Neural crest cell (in vitro differentiated cells): ENCODE measurements at regions not wholly inside any gene's neighbourhood (a gene's known extent, or its start where the extent isn't known, plus 50 kb on each side); places are given as distances from the start of the nearest gene placed in this dataset.
A peak's percentile ranks its signal among the peaks of the same experiment; 100 is the strongest.

Experiments
- DNase-seq: peaks from one replicate; pipeline ENCODE4 v3.0.0; 2021; ENCODE audit warnings: low read depth, mixed read lengths, low spot score
- H3K27ac Mint-ChIP-seq: one replicate; pipeline ENCODE4 v1.8.0; 2021; ENCODE audit warnings: mild to moderate bottlenecking, mixed read lengths; ENCODE audit not compliant: unreplicated experiment
- H3K27me3 Mint-ChIP-seq: 2 replicates; pipeline ENCODE4 v1.8.0; 2021; ENCODE audit warnings: low read depth, mild to moderate bottlenecking, mixed read lengths
- H3K36me3 Mint-ChIP-seq: 2 replicates; pipeline ENCODE4 v1.8.0; 2021; ENCODE audit warnings: low read depth, mild to moderate bottlenecking, mixed read lengths
- H3K4me1 Mint-ChIP-seq: 2 replicates; pipeline ENCODE4 v1.8.0; 2021; ENCODE audit warnings: mixed read lengths
- H3K4me3 Mint-ChIP-seq: one replicate; pipeline ENCODE4 v1.8.0; 2021; ENCODE audit warnings: mild to moderate bottlenecking, mixed read lengths
- H3K9me3 Mint-ChIP-seq: 2 replicates; pipeline ENCODE4 v1.8.0; 2021; ENCODE audit warnings: mixed read lengths
- CTCF ChIP-seq: fragments of 200-600 bp; sonication (generic); conservative IDR thresholded peaks from 2 replicates; pipeline ENCODE4 v1.5.0; 2021; ENCODE audit warnings: antibody characterized with exemption, mild to moderate bottlenecking

DNA sequence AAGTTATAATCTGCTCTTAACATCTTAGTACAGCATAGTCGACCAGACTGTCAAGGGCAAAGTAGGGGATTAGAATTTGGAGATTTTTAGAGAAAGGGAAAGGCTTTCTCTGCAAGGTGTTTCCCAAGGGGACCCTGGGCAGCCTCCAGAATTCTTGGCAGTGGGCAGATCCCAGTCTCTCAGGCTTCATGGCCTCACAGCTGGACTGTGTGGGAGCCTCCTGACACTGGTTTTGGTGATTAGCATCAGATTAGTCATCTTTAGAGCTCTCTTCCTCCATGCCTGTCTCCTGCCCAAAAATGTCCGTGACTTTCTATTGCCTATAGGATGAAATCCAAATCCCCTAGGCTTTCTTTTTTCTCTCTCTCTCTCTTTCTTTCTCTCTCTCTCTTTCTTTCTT, 370.7 kb downstream of the ZSWIM6 start:
- Mint-ChIP-seq H3K4me3 (no peak overlapping the region), H3K27me3 (no peaks in the 10 kb centered on the region), H3K4me1 (peaks cover 34% of the 10 kb centered on the region), H3K9me3 (no peaks in the 10 kb centered on the region), H3K36me3 (no peaks in the 10 kb centered on the region), H3K27ac (no peak overlapping the region)
- no peak for TF ChIP-seq CTCF
- DNase-seq: no peak

GRCh38 chr5:61704289-61704688, 372.2 kb downstream of the ZSWIM6 start:
- DNase-seq: no peak
- Mint-ChIP-seq H3K4me1 (peaks cover 19% of the 10 kb centered on the region), H3K36me3 (no peaks in the 10 kb centered on the region), H3K27me3 (no peaks in the 10 kb centered on the region), H3K27ac (no peak overlapping the region), H3K4me3 (no peak overlapping the region), H3K9me3 (no peaks in the 10 kb centered on the region)
- no peak for TF ChIP-seq CTCF

DNA sequence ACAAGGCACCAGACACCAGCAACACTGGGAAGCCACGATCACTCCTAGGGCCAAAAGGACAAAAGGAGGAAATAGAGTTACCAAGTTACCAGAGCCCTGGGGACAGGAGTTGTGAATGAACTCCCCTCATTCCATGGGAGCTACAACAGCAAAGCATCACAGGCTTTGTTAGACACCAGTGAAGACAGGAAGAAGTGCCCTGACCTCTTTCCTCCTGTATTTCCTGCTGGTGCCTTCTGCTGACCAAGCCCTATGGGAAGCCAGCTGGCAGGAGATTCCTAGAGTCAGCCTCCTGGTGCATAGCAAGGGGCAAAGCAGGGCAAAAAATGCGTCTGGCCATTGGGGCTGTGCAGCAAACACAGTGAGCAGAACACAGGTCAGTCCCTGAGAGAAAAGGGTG, 374.7 kb downstream of the ZSWIM6 start:
- no peak for TF ChIP-seq CTCF
- H3K27me3 Mint-ChIP-seq: peaks cover 2% of the 10 kb centered on the region
- peaks cover 18% of the 10 kb centered on the region for H3K4me1 Mint-ChIP-seq
- H3K4me3 Mint-ChIP-seq: no peak overlapping the region
- H3K9me3 Mint-ChIP-seq: peaks cover 3% of the 10 kb centered on the region
- peak overlapping the region; percentile 77 for H3K27ac Mint-ChIP-seq
- DNase-seq: no peak
- H3K36me3 Mint-ChIP-seq: peaks cover 3% of the 10 kb centered on the region

- TF ChIP-seq CTCF: no peak
- H3K4me1 Mint-ChIP-seq: peaks cover 4% of the 10 kb centered on the region
- no peak overlapping the region for H3K27ac Mint-ChIP-seq
- no peaks in the 10 kb centered on the region for H3K27me3 Mint-ChIP-seq
- H3K36me3 Mint-ChIP-seq: peaks cover 7% of the 10 kb centered on the region
- H3K9me3 Mint-ChIP-seq: peaks cover 11% of the 10 kb centered on the region
- no peak for DNase-seq
- H3K4me3 Mint-ChIP-seq: no peak overlapping the region
Observed at GRCh38 chr5:61719124-61719523, 387.1 kb downstream of the ZSWIM6 start.

DNA sequence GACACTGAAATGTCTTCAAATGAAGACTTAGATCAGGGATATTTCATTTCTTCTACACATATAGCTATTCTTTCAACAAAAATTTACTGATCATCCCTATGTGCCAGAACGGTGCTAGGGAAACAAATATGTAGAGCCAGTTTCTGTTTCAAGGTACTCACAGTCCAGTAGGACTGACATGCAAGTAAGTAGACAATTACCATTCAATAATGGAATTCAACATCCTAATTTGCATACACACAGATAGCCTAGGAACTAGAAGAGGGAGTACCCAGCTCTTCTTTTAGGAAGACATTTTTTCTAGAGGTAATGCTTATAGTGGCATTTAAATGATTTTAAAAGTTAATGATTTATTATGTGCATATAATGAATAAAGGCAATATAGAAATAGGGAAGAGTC, 388.8 kb downstream of the ZSWIM6 start:
- H3K36me3 Mint-ChIP-seq: peaks cover 7% of the 10 kb centered on the region
- H3K4me3 Mint-ChIP-seq: no peak overlapping the region
- H3K4me1 Mint-ChIP-seq: peaks cover 4% of the 10 kb centered on the region
- H3K9me3 Mint-ChIP-seq: peaks cover 11% of the 10 kb centered on the region
- H3K27ac Mint-ChIP-seq: no peak overlapping the region
- peaks cover 1% of the 10 kb centered on the region for H3K27me3 Mint-ChIP-seq
- DNase-seq: no peak
- no peak for TF ChIP-seq CTCF

- DNase-seq: no peak
- Mint-ChIP-seq H3K36me3 (peaks cover 7% of the 10 kb centered on the region), H3K27ac (no peak overlapping the region), H3K4me1 (no peaks in the 10 kb centered on the region), H3K9me3 (peaks cover 11% of the 10 kb centered on the region), H3K4me3 (no peak overlapping the region), H3K27me3 (peaks cover 12% of the 10 kb centered on the region)
- no peak for TF ChIP-seq CTCF
Observed at GRCh38 chr5:61724102-61724501, 392.0 kb downstream of the ZSWIM6 start.
